AG04449 (cell line): ENCODE measurements at regions not wholly inside any gene's neighbourhood (a gene's known extent, or its start where the extent isn't known, plus 50 kb on each side); places are given as distances from the start of the nearest gene placed in this dataset.

ENCODE experiments used
- CTCF ChIA-PET: fragments of 350-600 bp; formaldehyde crosslinking; extraction: SDS; loops from one replicate; lab custom pipeline; 2021; ENCODE audit warnings: antibody characterized with exemption; lab: Yijun Ruan, JAX
- POLR2A ChIA-PET: fragments of 400-600, 350-600 bp; formaldehyde crosslinking; extraction: SDS; loops from one replicate; lab custom pipeline; 2020; ENCODE audit warnings: antibody characterized with exemption, inconsistent platforms; lab: Yijun Ruan, JAX
- DNase-seq: peaks from one replicate; pipeline ENCODE4 v3.0.0-alpha.2; 2010; ENCODE audit warnings: low read depth, low spot score
- H3K4me3 ChIP-seq: 2 replicates; pipeline ENCODE4 v1.5.1; 2011; ENCODE audit warnings: low read depth, mild to moderate bottlenecking, control low read depth, low read length
- TF ChIP-seq, protein P1 (sequence below): IDR thresholded peaks from one replicate; pipeline ENCODE4 v1.5.1; 2011; ENCODE audit warnings: mild to moderate bottlenecking, moderate library complexity, low read length, control low read depth, inconsistent platforms; ENCODE audit not compliant: insufficient read depth; ENCODE audit errors: missing control alignments

DNA sequence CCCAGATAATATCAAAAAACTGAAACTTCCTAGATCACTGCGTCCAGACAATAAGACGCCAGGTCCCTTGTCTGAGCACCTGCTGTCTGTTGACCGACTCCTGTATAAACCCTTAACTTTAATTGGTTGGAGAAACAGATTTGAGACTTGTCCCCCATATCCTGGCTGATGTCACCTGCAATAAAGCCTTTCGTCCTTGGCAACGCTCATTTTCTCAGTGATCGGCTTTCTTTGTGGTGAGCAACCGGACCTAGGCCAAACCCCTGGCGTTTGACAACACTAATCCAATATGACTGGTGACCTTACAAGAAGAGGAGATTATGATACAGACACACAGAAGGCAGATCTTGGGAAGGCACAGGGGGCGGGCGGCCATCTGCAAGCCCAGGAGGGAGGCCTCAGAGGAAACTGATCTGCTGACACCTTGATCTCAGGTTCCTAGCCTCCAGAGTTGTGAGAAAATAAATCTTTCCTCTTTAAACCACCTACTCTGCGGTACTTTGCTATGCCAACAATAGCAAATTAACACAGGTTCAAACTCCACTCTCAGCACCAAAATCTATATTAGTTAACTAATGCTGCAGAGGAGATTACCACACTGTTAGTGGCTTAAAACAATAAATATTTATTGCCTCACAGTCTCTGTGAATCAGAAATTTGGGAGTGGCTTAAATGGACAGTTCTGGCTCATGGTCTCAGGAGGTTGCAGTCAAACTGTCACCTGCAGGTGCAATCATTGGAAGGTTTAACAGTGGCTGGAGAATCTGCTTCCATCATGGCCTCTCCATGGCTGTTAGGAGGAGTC, 178.7 kb downstream of the OTOR start:
- TF ChIP-seq, protein P1, sequence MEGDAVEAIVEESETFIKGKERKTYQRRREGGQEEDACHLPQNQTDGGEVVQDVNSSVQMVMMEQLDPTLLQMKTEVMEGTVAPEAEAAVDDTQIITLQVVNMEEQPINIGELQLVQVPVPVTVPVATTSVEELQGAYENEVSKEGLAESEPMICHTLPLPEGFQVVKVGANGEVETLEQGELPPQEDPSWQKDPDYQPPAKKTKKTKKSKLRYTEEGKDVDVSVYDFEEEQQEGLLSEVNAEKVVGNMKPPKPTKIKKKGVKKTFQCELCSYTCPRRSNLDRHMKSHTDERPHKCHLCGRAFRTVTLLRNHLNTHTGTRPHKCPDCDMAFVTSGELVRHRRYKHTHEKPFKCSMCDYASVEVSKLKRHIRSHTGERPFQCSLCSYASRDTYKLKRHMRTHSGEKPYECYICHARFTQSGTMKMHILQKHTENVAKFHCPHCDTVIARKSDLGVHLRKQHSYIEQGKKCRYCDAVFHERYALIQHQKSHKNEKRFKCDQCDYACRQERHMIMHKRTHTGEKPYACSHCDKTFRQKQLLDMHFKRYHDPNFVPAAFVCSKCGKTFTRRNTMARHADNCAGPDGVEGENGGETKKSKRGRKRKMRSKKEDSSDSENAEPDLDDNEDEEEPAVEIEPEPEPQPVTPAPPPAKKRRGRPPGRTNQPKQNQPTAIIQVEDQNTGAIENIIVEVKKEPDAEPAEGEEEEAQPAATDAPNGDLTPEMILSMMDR: no peak
- CTCF ChIA-PET: no interaction called here
- POLR2A ChIA-PET: no interaction called here
- no peak overlapping the region for H3K4me3 ChIP-seq
- DNase-seq: no peak

DNA sequence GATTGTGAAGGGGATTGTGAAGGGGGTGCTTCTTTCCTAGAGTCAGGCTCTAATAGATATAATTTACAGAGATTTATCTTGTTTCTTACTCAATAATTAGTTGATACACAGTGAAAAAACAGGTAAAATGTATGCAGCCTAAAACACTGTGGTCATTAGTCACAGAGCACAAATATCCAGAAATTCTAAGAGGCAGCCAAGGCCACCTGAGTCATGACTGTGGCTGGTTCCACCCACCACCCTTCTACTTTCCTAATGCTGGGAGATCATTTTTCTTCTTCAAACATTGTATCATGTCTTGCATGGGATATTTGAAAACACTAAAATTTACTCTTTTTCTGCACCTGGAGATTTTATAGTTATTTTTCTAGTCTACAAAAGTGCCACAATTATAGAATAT, 181.6 kb downstream of the OTOR start:
- H3K4me3 ChIP-seq: no peak overlapping the region
- DNase-seq: no peak
- TF ChIP-seq, protein P1: no peak
- CTCF ChIA-PET: interaction anchor here (0.8 to 1.0 kb wide), 2 partner anchors 108 to 500 kb away, joined by 3 read pairs; no protein-coding TSS in a partner anchor
- POLR2A ChIA-PET: interaction anchor here (1.0 kb wide), 1 partner anchor 15 kb away, joined by 3 read pairs; no protein-coding TSS in a partner anchor

DNA sequence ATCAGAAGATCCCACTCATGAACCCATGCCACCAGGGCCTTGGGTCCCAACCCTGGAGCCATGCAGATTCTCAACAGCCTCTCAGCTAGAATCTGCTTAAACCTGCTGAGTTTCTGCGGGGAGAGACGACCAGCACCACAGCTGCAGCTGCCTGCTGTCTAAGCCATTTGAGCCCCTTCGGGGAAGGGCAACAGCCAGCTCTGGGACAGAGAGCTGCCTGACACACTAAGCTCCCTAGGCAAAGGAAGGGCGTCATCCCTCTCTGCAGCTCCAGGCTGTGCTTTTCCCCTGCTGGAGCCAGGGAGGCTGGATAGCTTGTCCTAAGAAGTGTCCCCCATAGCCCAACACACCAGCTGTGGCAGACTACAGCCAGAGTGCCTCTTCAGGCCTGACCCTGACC, 182.5 kb downstream of the OTOR start:
- TF ChIP-seq, protein P1: no peak
- ChIA-PET POLR2A (no interaction called here), CTCF (interaction anchor here (1.0 to 1.6 kb wide), 2 partner anchors 11 to 499 kb away, joined by 3 to 5 read pairs; no protein-coding TSS in a partner anchor)
- H3K4me3 ChIP-seq: no peak overlapping the region
- no peak for DNase-seq

DNA sequence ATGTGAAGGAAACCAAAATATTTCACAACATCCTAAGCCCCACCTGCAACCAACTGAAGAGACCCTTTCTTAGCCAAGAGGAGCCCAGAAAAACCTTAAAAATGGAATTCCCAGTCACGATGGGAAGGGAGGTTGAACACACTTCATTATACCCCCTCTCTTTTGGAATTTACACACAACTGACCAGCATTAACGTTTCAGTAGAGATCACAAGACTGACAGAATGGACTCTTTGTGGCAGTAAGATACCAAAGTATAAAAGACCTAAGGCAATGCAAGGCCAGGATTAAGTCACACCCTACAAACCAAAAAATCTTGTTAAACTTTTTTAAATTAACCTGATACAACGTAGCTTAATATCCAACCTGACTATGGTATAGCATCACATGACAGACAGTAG, 190.9 kb downstream of the OTOR start:
- no peak overlapping the region for H3K4me3 ChIP-seq
- POLR2A ChIA-PET: interaction anchor here (0.6 kb wide), 1 partner anchor 267 kb away, joined by 3 read pairs; no protein-coding TSS in a partner anchor
- TF ChIP-seq, protein P1: no peak
- CTCF ChIA-PET: no interaction called here
- no peak for DNase-seq

DNA sequence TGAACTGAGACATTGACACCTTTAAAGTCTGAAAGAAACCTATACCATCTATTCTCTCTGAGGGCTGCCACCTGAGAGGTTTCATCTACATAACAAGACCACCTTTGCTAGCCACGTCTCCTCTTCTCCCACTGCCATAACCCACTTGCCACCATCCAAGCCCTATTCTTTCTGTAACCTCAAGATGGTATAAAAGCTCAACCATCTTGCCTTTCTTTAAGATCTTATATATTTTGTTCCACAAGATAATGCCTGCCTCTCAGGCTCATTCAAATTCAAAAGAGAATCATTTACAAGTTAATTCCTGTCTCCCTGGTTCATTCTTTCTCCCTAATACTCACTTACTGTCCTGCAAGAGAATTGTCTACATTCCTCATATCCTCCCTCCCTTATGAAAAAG, 192.5 kb downstream of the OTOR start:
- DNase-seq: no peak
- ChIA-PET CTCF (interaction anchor here (1.6 kb wide), 1 partner anchor 9 kb away, joined by 5 read pairs; no protein-coding TSS in a partner anchor), POLR2A (no interaction called here)
- no peak overlapping the region for H3K4me3 ChIP-seq
- TF ChIP-seq, protein P1: no peak

DNA sequence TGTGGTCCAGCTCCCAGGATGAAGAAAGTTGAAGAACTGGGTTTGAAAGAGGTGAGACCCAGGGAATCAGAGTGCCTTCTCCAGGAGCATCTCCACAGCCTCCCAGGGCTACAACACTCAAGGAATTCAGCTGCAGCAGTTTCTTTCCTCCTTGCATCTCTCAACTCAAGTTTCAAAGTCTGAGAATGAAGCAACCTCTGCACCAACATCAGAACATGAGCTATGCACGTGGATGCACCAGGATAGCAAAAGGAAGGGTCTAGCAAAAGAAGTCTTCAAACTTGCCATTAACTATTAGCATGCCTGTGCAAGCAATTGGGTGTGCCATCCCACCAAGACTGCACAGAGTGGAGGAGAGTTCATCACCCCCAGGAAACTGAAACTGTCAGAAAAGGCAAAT, 193.9 kb downstream of the OTOR start:
- TF ChIP-seq, protein P1: no peak
- ChIA-PET POLR2A (no interaction called here), CTCF (interaction anchor here (1.6 kb wide), 1 partner anchor 11 kb away, joined by 5 read pairs; no protein-coding TSS in a partner anchor)
- no peak overlapping the region for H3K4me3 ChIP-seq
- no peak for DNase-seq
